NCI-H82 (cell line): ENCODE measurements at regions not wholly inside any gene's neighbourhood (a gene's known extent, or its start where the extent isn't known, plus 50 kb on each side); places are given as distances from the start of the nearest gene placed in this dataset.
"Not testable (repeated sequence)": the region's sequence is repeated elsewhere in the genome, so short reads cannot be mapped to it uniquely, and the experiment has no call there.

Source experiments
- DNase-seq: peaks from one replicate; lab custom pipeline; 2025; lab: John Stamatoyannopoulos, UW

- no peak for DNase-seq
Measured at GRCh38 chr5:51802551-51803184, 419.4 kb downstream of the ISL1 start.

GRCh38 chr5:51806677-51807076 is 423.4 kb downstream of the ISL1 start:
- no peak for DNase-seq

GRCh38 chr5:51810592-51810991 is 427.3 kb downstream of the ISL1 start:
- no peak for DNase-seq

GRCh38 chr5:51811883-51812471 is 428.7 kb downstream of the ISL1 start:
- no peak for DNase-seq

GRCh38 chr5:51814817-51815216 is 431.6 kb downstream of the ISL1 start:
- DNase-seq, result not testable (repeated sequence)

- no peak for DNase-seq
Measured at GRCh38 chr5:51816427-51816826, 433.2 kb downstream of the ISL1 start.

- no peak for DNase-seq
Measured at GRCh38 chr5:51821697-51822096, 438.4 kb downstream of the ISL1 start.

- no peak for DNase-seq
Measured at GRCh38 chr5:51829230-51829629, 446.0 kb downstream of the ISL1 start.

- DNase-seq, result no peak
Measured at GRCh38 chr5:51829691-51830090, 446.4 kb downstream of the ISL1 start.

GRCh38 chr5:51832934-51833470 is 449.8 kb downstream of the ISL1 start:
- DNase-seq, result no peak

GRCh38 chr5:51838459-51838858 is 455.2 kb downstream of the ISL1 start:
- DNase-seq, result no peak

- DNase-seq, result no peak
Measured at GRCh38 chr5:51843893-51844292, 460.6 kb downstream of the ISL1 start.

GRCh38 chr5:51846015-51846414 is 462.8 kb downstream of the ISL1 start:
- DNase-seq, result no peak

- DNase-seq, result no peak
Measured at GRCh38 chr5:51859624-51860023, 476.4 kb downstream of the ISL1 start.

GRCh38 chr5:51860532-51861018 is 477.3 kb downstream of the ISL1 start:
- no peak for DNase-seq

- no peak for DNase-seq
Measured at GRCh38 chr5:51872144-51872543, 488.9 kb downstream of the ISL1 start.

- no peak for DNase-seq
Measured at GRCh38 chr5:51881901-51882300, 498.7 kb downstream of the ISL1 start.

- DNase-seq, result no peak
Measured at GRCh38 chr5:51882647-51883046, 499.4 kb downstream of the ISL1 start.

- peak; percentile 6 for DNase-seq
Measured at GRCh38 chr5:51889703-51890102, 506.5 kb downstream of the ISL1 start.

GRCh38 chr5:51890435-51891116 is 507.3 kb downstream of the ISL1 start:
- peak; percentile 2 for DNase-seq

- DNase-seq, result no peak
Measured at GRCh38 chr5:51892680-51893079, 509.4 kb downstream of the ISL1 start.

- no peak for DNase-seq
Measured at GRCh38 chr5:51895834-51896233, 512.6 kb downstream of the ISL1 start.

- DNase-seq, result no peak
Measured at GRCh38 chr5:51902512-51902911, 519.3 kb downstream of the ISL1 start.
